ENCODE measurements at regions not wholly inside any gene's neighbourhood (a gene's known extent, or its start where the extent isn't known, plus 50 kb on each side); places are given as distances from the start of the nearest gene placed in this dataset.

- no peak for TF ChIP-seq JUN (CRISPR knock-in tag; IDR thresholded peaks at IDR 0.05)
- TF ChIP-seq FOXJ3 (CRISPR knock-in tag; IDR thresholded peaks at IDR 0.05; ENCODE audit: borderline replicate concordance) = no peak
- no peak for TF ChIP-seq TEAD4 (CRISPR knock-in tag; IDR thresholded peaks at IDR 0.05)
- TF ChIP-seq CTCF (IDR thresholded peaks at IDR 0.05) = no peak
- TF ChIP-seq ATF3 (CRISPR knock-in tag; conservative IDR thresholded peaks at IDR 0.05) = no peak
- TF ChIP-seq ESRRA (CRISPR knock-in tag; IDR thresholded peaks at IDR 0.05; ENCODE audit: borderline replicate concordance) = no peak
- TF ChIP-seq MAX (CRISPR knock-in tag; IDR thresholded peaks at IDR 0.05) = no peak
- no peak for TF ChIP-seq ZNF317 (CRISPR knock-in tag; IDR thresholded peaks at IDR 0.05; ENCODE audit: borderline replicate concordance, low read depth)
- no peak for TF ChIP-seq AFF4 (CRISPR knock-in tag; IDR thresholded peaks at IDR 0.05; ENCODE audit: borderline replicate concordance)
- TF ChIP-seq ZNF416 (CRISPR knock-in tag; IDR thresholded peaks at IDR 0.05) = no peak
- TF ChIP-seq SP1 (CRISPR knock-in tag; conservative IDR thresholded peaks at IDR 0.05) = no peak
- no peak for TF ChIP-seq ZSCAN18 (CRISPR knock-in tag; IDR thresholded peaks at IDR 0.05)
- TF ChIP-seq CBFB (CRISPR knock-in tag; IDR thresholded peaks at IDR 0.05; ENCODE audit: low read depth) = no peak
Measured at GRCh38 chr10:14459665-14460064, 128.9 kb upstream of the FRMD4A start.

All from WTC11 (cell line).